Left lung (tissue), 4 donors: ENCODE measurements at regions not wholly inside any gene's neighbourhood (a gene's known extent, or its start where the extent isn't known, plus 50 kb on each side); places are given as distances from the start of the nearest gene placed in this dataset.

Experiments
- ATAC-seq: fragments of 200-7000 bp; cut with Tn5 transposase; one replicate; pipeline ENCODE4 v1.9.1; 2020; ENCODE audit warnings: moderate library complexity
- DNase-seq, 4 donors: peaks; one replicate each; pipeline ENCODE4 v3.0.0-alpha.2; 2013 to 2020
- H3K27ac ChIP-seq, 2 donors: fragments of 200-600 bp; sonication (generic) in 1 of 2; one replicate each; pipeline versions ENCODE4 v1.5.0 to v1.8.0; 2020 to 2021
- H3K27me3 ChIP-seq, 2 donors: fragments of 200-600 bp; sonication (generic) in 1 of 2; one replicate each; pipeline versions ENCODE4 v1.5.0 to v1.8.0; 2020 to 2021
- H3K36me3 ChIP-seq, 2 donors: fragments of 200-600 bp; sonication (generic) in 1 of 2; one replicate each; pipeline versions ENCODE4 v1.5.0 to v1.8.0; 2020 to 2021
- H3K4me1 ChIP-seq, 2 donors: fragments of 200-600 bp; one replicate each; pipeline ENCODE4 v1.8.0; 2021
- H3K4me3 ChIP-seq, 2 donors: fragments of 200-600 bp; sonication (generic) in 1 of 2; one replicate each; pipeline versions ENCODE4 v1.5.0 to v1.8.0; 2020 to 2021; ENCODE audit warnings: mild to moderate bottlenecking in 1 of 2
- H3K9me3 ChIP-seq, 2 donors: fragments of 200-600 bp; sonication (generic) in 1 of 2; one replicate each; pipeline versions ENCODE4 v1.5.0 to v1.8.0; 2020 to 2021
- CTCF ChIP-seq, 2 donors: fragments of 200-600 bp; sonication (generic) in 1 of 2; IDR thresholded peaks; one replicate each; pipeline versions ENCODE4 v1.5.0 to v1.8.0; 2021; ENCODE audit warnings: antibody characterized with exemption in 2 of 2
- intact Hi-C, 2 donors: fragments of 100-400 bp; cut with DNase I; formaldehyde crosslinking; loops; one replicate each; pipeline versions ENCODE4 v1.11.2 to v1.14.2; 2022
- donor health status: DM: no; HTN: yes; CAD: no.
- donor health status: DM: no; HTN: no; CAD: no.

GRCh38 chr5:172565455-172565854, 75.6 kb upstream of the NEURL1B start:
- intact Hi-C loops = no loop called here
- no peak for TF ChIP-seq CTCF (IDR thresholded peaks at IDR 0.05)
- Histone ChIP-seq H3K27me3 (no peaks in the 10 kb centered on the region), H3K4me3 (no peak overlapping the region), H3K36me3 (no peaks in the 10 kb centered on the region), H3K9me3 (no peaks in the 10 kb centered on the region), H3K4me1 (no peaks in the 10 kb centered on the region), H3K27ac (no peak overlapping the region)
- DNase-seq = no peak
- no peak for ATAC-seq

DNA sequence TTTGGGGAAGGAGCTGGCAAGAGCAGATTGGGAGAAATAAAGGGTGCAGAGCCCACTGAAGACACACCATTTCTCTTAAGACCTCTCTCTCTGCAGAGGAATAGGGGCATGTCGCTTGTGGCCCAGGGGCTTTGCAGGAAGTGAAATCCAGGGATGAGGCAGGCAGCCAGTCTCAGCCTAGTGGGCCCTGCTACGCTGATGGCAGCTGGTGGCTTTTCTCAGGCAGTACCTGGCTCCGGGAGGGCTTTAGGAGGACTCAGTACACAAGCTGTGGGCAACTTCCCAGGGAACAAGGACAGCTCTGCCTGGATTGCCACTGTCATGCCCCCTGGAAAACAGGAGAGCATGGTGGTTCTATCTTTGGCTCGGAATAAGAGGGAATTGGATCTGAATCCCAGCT, 76.2 kb upstream of the NEURL1B start:
- no peak for TF ChIP-seq CTCF (IDR thresholded peaks at IDR 0.05)
- H3K36me3 ChIP-seq = no peaks in the 10 kb centered on the region
- DNase-seq = no peak
- H3K27me3 ChIP-seq = no peaks in the 10 kb centered on the region
- H3K27ac ChIP-seq = no peak overlapping the region
- no peaks in the 10 kb centered on the region for H3K9me3 ChIP-seq
- no peak overlapping the region for H3K4me3 ChIP-seq
- H3K4me1 ChIP-seq = no peaks in the 10 kb centered on the region
- intact Hi-C loops = no loop called here
- no peak for ATAC-seq

DNA sequence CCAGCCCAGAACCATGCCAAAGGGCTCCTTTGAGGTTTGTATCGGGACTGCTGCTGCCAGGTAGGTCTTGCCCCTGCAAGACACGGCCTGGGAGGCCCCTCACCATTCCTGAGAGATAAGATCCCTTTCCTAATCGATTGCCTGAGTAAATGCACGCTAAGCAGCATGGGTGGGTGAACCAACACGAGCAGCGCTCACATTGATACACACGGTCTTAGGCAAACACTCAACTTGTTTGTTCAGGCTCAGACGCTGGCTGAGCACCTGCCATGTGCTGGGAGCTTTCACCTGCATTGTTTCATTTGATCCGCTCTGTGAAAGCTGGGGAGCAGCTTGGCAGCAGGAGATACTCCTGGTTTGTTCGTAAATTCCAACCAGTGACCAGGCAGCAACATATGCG, 76.9 kb upstream of the NEURL1B start:
- intact Hi-C loops = no loop called here
- TF ChIP-seq CTCF (IDR thresholded peaks at IDR 0.05) = no peak
- peak; percentile 96 for ATAC-seq

DNA sequence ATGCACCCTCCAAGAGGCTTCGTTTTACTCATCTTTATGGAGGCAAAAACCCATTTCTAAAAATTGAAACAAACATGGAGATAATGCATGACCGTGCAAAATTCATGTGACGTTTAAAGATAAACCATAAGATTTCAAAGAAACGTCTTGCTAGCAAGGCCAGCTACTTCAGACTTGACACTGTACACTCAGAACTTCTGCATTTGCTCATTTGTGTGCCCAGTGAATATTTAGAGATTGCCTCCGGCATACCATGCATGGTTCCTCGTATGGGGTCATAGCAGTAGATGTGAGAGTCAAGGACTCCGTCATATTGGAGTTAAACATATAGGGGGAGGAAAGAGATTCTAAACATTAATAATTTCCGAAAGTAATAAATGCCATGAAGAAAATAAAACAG, 78.6 kb upstream of the NEURL1B start:
- Histone ChIP-seq H3K9me3 (no peaks in the 10 kb centered on the region), H3K36me3 (no peaks in the 10 kb centered on the region), H3K4me3 (no peak overlapping the region), H3K27me3 (no peaks in the 10 kb centered on the region), H3K27ac (no peak overlapping the region), H3K4me1 (peaks cover 2 to 12% of the 10 kb centered on the region in 2 donors)
- no peak for ATAC-seq
- intact Hi-C loops = no loop called here
- no peak for TF ChIP-seq CTCF (IDR thresholded peaks at IDR 0.05)
- no peak for DNase-seq

More for the DNA sequence above, 76.9 kb upstream of the NEURL1B start:
- Histone ChIP-seq H3K4me1 (no peaks in the 10 kb centered on the region), H3K9me3 (no peaks in the 10 kb centered on the region), H3K27me3 (no peaks in the 10 kb centered on the region), H3K4me3 (no peak overlapping the region), H3K36me3 (no peaks in the 10 kb centered on the region), H3K27ac (no peak overlapping the region)
- peak in 1 of 4 donors; percentile 65 for DNase-seq

GRCh38 chr5:172561151-172561550, 79.9 kb upstream of the NEURL1B start:
- H3K27ac ChIP-seq = no peak overlapping the region
- ATAC-seq = no peak
- TF ChIP-seq CTCF (IDR thresholded peaks at IDR 0.05) = no peak
- no peaks in the 10 kb centered on the region for H3K27me3 ChIP-seq
- no peaks in the 10 kb centered on the region for H3K36me3 ChIP-seq
- peaks cover 10 to 12% of the 10 kb centered on the region in 2 donors for H3K4me1 ChIP-seq
- intact Hi-C loops = no loop called here
- H3K9me3 ChIP-seq = no peaks in the 10 kb centered on the region
- DNase-seq = no peak
- H3K4me3 ChIP-seq = no peak overlapping the region
